ENCODE measurements at regions not wholly inside any gene's neighbourhood (a gene's known extent, or its start where the extent isn't known, plus 50 kb on each side); places are given as distances from the start of the nearest gene placed in this dataset.

GRCh38 chr2:226303707-226304106 is 495.9 kb downstream of the IRS1 start:
- TF ChIP-seq, protein P1, sequence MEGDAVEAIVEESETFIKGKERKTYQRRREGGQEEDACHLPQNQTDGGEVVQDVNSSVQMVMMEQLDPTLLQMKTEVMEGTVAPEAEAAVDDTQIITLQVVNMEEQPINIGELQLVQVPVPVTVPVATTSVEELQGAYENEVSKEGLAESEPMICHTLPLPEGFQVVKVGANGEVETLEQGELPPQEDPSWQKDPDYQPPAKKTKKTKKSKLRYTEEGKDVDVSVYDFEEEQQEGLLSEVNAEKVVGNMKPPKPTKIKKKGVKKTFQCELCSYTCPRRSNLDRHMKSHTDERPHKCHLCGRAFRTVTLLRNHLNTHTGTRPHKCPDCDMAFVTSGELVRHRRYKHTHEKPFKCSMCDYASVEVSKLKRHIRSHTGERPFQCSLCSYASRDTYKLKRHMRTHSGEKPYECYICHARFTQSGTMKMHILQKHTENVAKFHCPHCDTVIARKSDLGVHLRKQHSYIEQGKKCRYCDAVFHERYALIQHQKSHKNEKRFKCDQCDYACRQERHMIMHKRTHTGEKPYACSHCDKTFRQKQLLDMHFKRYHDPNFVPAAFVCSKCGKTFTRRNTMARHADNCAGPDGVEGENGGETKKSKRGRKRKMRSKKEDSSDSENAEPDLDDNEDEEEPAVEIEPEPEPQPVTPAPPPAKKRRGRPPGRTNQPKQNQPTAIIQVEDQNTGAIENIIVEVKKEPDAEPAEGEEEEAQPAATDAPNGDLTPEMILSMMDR (conservative IDR thresholded peaks at IDR 0.05 in 1 of 2, IDR thresholded peaks at IDR 0.05 in 1 of 2; ENCODE audit: low read depth in 1 of 2, low read length in 2 of 2), result no peak
- no peak for TF ChIP-seq EZH2 (IDR thresholded peaks at IDR 0.05; ENCODE audit: low read length, missing control alignments)
